ENCODE measurements at regions not wholly inside any gene's neighbourhood (a gene's known extent, or its start where the extent isn't known, plus 50 kb on each side); places are given as distances from the start of the nearest gene placed in this dataset.

GRCh38 chr4:127151941-127152340 is 480.8 kb upstream of the INTU start:
- no peak overlapping the region for H3K4me3 ChIP-seq
- DNase-seq (no peak), ATAC-seq (no peak)
- no peak for TF ChIP-seq CTCF (IDR thresholded peaks at IDR 0.05)
- no peaks in the 10 kb centered on the region for H3K27me3 ChIP-seq (ENCODE audit: insufficient read depth in 3 of 3, low read length in 2 of 3)
- H3K27ac ChIP-seq: no peak overlapping the region
- intact Hi-C loops (cut with DNase I): no loop called here
- H3K36me3 ChIP-seq (ENCODE audit: insufficient read depth in 1 of 2, low read depth in 1 of 2): no peaks in the 10 kb centered on the region
- no peaks in the 10 kb centered on the region for H3K4me1 ChIP-seq
- H3K9me3 ChIP-seq: no peaks in the 10 kb centered on the region

GRCh38 chr4:127155116-127155515 is 477.6 kb upstream of the INTU start:
- intact Hi-C loops (cut with DNase I): no loop called here

GRCh38 chr4:127155555-127155954 is 477.2 kb upstream of the INTU start:
- no peak for TF ChIP-seq CTCF (IDR thresholded peaks at IDR 0.05)
- Histone ChIP-seq H3K9me3 (no peaks in the 10 kb centered on the region), H3K36me3 (ENCODE audit: insufficient read depth in 1 of 2, low read depth in 1 of 2) (no peaks in the 10 kb centered on the region), H3K27me3 (ENCODE audit: insufficient read depth in 3 of 3, low read length in 2 of 3) (no peaks in the 10 kb centered on the region), H3K4me3 (no peak overlapping the region), H3K4me1 (no peaks in the 10 kb centered on the region), H3K27ac (no peak overlapping the region)
- ATAC-seq (no peak), DNase-seq (no peak)
- intact Hi-C loops (cut with DNase I): no loop called here
- WGBS, 3 donors: 66 to 74% (median 73%) methylated on average over 1 of the region's 1 CpG

More at GRCh38 chr4:127155116-127155515, 477.6 kb upstream of the INTU start:
- ATAC-seq (no peak), DNase-seq (no peak)
- H3K36me3 ChIP-seq (ENCODE audit: insufficient read depth in 1 of 2, low read depth in 1 of 2): no peaks in the 10 kb centered on the region
- no peak overlapping the region for H3K27ac ChIP-seq
- no peak for TF ChIP-seq CTCF (IDR thresholded peaks at IDR 0.05)
- H3K9me3 ChIP-seq: no peaks in the 10 kb centered on the region
- H3K27me3 ChIP-seq (ENCODE audit: insufficient read depth in 3 of 3, low read length in 2 of 3): no peaks in the 10 kb centered on the region
- no peak overlapping the region for H3K4me3 ChIP-seq
- no peaks in the 10 kb centered on the region for H3K4me1 ChIP-seq
- 54 to 68% (median 57%) methylated on average over 2 of the region's 2 CpGs for WGBS, 3 donors

- Histone ChIP-seq H3K36me3 (ENCODE audit: insufficient read depth in 1 of 2, low read depth in 1 of 2) (no peaks in the 10 kb centered on the region), H3K27ac (no peak overlapping the region), H3K4me3 (no peak overlapping the region), H3K27me3 (ENCODE audit: insufficient read depth in 3 of 3, low read length in 2 of 3) (no peaks in the 10 kb centered on the region), H3K9me3 (no peaks in the 10 kb centered on the region), H3K4me1 (no peaks in the 10 kb centered on the region)
- DNase-seq: no peak
- no peak for TF ChIP-seq CTCF (IDR thresholded peaks at IDR 0.05)
- ATAC-seq: no peak
- WGBS, 3 donors: 69 to 79% (median 76%) methylated on average over 3 of the region's 3 CpGs
- intact Hi-C loops (cut with DNase I): no loop called here
Measured at GRCh38 chr4:127162741-127163140, 470.0 kb upstream of the INTU start.

GRCh38 chr4:127165971-127166370 is 466.8 kb upstream of the INTU start:
- no peaks in the 10 kb centered on the region for H3K4me1 ChIP-seq
- H3K4me3 ChIP-seq: no peak overlapping the region
- H3K27ac ChIP-seq: no peak overlapping the region
- 76 to 89% (median 87%) methylated on average over 1 of the region's 1 CpG for whole genome bisulfite sequencing, 3 donors
- no peaks in the 10 kb centered on the region for H3K27me3 ChIP-seq (ENCODE audit: insufficient read depth in 3 of 3, low read length in 2 of 3)
- no peaks in the 10 kb centered on the region for H3K36me3 ChIP-seq (ENCODE audit: insufficient read depth in 1 of 2, low read depth in 1 of 2)
- ATAC-seq (no peak), DNase-seq (no peak)
- intact Hi-C loops (cut with DNase I): no loop called here
- TF ChIP-seq CTCF (IDR thresholded peaks at IDR 0.05): no peak
- no peaks in the 10 kb centered on the region for H3K9me3 ChIP-seq

Measured in psoas muscle (tissue), 7 donors.